ENCODE measurements at regions not wholly inside any gene's neighbourhood (a gene's known extent, or its start where the extent isn't known, plus 50 kb on each side); places are given as distances from the start of the nearest gene placed in this dataset.

DNA sequence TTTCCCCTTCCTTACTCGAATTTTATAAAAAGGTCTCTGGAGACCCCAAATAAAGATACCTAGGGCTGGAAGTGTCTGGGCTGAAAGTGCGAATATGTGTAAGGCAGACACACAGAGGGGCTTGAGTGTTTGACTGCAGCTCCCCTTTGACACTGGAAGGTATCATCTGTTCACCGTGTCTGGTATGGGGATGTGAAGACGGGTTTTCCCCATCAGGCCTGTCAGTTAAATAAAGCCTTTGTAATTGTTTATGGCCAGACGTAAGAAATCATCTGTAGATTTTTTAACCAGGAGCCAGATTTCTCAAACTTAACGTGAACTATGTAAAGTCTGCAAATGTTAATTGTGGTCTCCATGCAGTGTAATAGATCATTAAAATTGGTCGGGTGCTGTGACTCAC is 1173.4 kb downstream of the AMY1C start:
- TF ChIP-seq, protein P1, sequence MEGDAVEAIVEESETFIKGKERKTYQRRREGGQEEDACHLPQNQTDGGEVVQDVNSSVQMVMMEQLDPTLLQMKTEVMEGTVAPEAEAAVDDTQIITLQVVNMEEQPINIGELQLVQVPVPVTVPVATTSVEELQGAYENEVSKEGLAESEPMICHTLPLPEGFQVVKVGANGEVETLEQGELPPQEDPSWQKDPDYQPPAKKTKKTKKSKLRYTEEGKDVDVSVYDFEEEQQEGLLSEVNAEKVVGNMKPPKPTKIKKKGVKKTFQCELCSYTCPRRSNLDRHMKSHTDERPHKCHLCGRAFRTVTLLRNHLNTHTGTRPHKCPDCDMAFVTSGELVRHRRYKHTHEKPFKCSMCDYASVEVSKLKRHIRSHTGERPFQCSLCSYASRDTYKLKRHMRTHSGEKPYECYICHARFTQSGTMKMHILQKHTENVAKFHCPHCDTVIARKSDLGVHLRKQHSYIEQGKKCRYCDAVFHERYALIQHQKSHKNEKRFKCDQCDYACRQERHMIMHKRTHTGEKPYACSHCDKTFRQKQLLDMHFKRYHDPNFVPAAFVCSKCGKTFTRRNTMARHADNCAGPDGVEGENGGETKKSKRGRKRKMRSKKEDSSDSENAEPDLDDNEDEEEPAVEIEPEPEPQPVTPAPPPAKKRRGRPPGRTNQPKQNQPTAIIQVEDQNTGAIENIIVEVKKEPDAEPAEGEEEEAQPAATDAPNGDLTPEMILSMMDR (IDR thresholded peaks at IDR 0.05; ENCODE audit: borderline replicate concordance, control extremely low read depth, extremely low read depth, insufficient read depth, missing control alignments): no peak
- DNase-seq (ENCODE audit: low spot score): no peak
- in situ Hi-C loops (cut with MboI; ENCODE audit: low sequenced_read_pairs, unreplicated experiment): no loop called here

DNA sequence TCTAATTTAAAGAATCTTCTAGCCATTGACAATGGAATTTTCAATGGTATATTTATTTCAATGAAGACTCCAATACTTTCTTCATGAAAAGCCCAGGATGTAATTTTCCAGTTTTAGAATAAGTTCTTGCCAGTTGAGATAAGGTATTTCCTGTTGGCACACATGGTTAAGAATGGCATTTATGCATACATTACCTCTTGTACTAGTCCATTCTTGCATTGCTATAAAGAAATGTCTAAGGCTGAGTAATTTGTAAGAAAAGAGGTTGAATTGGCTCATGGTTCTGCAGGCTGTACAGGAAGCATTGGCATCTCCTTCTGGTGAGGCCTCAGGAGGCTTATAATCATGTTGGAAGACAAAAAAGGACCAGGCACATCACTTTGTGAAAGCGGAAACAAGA is 1179.6 kb downstream of the AMY1C start:
- TF ChIP-seq, protein P1 (IDR thresholded peaks at IDR 0.05; ENCODE audit: borderline replicate concordance, control extremely low read depth, extremely low read depth, insufficient read depth, missing control alignments): no peak
- DNase-seq (ENCODE audit: low spot score): no peak
- in situ Hi-C loops (cut with MboI; ENCODE audit: low sequenced_read_pairs, unreplicated experiment): no loop called here

DNA sequence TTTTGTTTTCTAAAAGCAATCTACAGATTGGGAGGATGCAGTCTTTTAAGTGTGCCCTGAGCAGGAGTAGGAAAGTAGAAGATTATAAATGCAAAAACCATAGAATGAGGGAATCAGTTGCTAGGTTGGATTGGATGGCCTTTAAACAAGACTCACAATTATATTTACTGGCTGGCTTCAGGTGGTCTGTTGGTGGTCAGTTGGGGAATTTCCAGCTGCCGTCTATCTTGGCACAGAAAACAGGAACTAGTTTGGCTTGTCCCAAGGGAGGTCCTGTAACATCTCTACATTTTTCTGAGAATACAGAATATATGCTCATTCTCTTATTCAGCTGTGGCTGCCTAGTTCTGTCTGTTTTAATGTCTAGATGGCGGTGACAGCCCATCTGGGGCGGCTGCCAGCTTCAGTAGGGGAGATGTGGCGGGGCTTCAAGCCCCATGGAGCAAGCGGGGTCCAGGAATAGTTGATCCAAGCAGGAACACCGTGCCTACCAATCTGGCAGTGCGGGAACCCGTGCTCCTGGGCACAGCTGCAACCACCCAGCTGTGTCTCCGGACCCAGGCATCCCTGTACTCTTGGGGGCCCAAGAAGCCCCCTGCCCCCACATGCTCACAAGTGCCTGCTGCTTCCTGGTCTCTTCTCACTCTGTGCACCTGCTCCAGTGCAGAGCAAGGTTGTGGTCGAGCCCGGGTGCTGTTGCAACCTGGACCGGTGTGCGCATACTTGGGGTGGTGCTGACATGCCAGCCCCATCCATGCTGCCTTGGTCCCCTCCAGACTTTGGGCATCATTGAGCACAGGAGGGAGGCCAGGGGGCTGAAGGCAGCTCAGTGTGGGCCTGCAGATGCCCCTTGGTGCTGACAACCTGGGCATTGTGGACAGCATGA is 1182.6 kb downstream of the AMY1C start:
- TF ChIP-seq, protein P1 (IDR thresholded peaks at IDR 0.05; ENCODE audit: borderline replicate concordance, control extremely low read depth, extremely low read depth, insufficient read depth, missing control alignments): no peak
- in situ Hi-C loops (cut with MboI; ENCODE audit: low sequenced_read_pairs, unreplicated experiment): no loop called here
- peak; percentile 30 for DNase-seq (ENCODE audit: low spot score)

DNA sequence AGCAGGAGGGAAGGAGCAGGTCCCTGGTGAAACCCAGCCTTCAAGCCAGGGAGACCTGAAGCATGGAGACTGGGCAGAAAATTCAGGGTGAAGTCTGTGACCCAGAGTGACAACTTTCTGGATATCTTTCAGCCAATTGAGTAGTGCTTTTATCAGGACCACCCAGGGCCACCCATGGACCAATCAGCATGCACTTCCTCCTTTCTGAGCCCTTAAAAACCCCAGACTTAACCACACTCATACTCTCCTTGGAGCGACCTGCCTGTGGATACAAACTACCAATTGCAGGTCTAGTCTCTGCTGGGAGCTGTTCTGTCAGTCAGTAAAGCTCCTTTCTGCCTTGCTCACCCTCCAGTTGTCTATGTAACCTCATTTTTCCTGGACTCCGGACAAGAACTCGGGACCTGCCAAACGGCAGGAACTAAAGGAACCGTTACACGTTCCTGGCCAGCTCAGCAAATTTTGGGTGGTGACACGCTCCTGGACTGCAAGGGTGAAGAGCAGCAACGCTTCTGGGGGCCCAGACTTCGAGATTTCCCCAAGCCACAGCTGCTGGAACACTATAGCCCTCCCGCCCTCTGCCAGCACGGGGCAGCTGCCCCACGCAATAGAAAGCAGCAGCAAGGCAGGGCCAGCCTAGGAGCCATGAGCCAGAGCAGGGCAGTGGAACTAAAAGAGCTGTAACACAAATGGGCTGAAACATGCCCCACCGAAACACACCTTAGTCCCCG is 1183.4 kb downstream of the AMY1C start:
- DNase-seq (ENCODE audit: low spot score): no peak
- in situ Hi-C loops (cut with MboI; ENCODE audit: low sequenced_read_pairs, unreplicated experiment): no loop called here
- TF ChIP-seq, protein P1 (IDR thresholded peaks at IDR 0.05; ENCODE audit: borderline replicate concordance, control extremely low read depth, extremely low read depth, insufficient read depth, missing control alignments): no peak

DNA sequence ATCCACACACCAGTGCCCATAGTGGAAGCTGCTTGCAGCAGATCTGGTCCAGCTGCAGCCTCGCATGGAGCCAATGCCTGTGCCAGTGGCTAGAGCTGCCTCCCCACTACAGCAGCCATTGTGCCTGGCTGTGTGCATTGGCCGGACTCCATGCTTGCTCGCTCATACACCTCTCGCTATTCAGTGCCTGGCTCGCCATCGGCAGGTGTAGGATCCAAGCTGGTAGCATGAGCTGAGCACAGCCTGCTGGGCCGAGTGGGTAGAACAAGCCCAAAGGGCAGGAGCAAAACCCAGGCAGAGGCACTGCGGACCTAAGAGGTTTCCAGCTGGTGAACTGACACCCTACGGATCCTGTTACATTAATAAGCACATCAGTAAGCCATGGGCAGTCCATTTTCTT is 1184.1 kb downstream of the AMY1C start:
- TF ChIP-seq, protein P1 (IDR thresholded peaks at IDR 0.05; ENCODE audit: borderline replicate concordance, control extremely low read depth, extremely low read depth, insufficient read depth, missing control alignments): no peak
- no peak for DNase-seq (ENCODE audit: low spot score)
- in situ Hi-C loops (cut with MboI; ENCODE audit: low sequenced_read_pairs, unreplicated experiment): no loop called here

DNA sequence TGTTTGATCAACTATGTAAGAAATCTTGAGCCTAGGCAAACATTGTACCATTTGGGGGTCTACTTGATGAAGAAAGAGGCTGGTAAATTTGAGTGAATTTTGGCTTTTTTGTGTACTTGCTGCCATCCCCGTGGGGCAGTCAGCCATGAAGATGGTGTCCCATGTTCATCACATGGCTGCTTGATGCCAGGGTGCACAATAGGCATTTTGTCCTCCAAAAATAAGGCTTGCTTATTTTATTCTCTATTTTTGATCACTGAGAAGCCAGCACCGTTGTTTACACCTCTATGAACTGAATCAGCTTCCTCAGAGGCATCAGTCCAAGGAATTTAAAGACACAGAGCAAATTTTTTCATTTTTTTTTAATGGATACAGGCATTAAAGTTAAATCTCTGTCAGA is 1195.7 kb downstream of the AMY1C start:
- in situ Hi-C loops (cut with MboI; ENCODE audit: low sequenced_read_pairs, unreplicated experiment): no loop called here
- DNase-seq (ENCODE audit: low spot score): no peak
- TF ChIP-seq, protein P1 (IDR thresholded peaks at IDR 0.05; ENCODE audit: borderline replicate concordance, control extremely low read depth, extremely low read depth, insufficient read depth, missing control alignments): no peak

All from GM13976 (cell line).